K562 (cell line): ENCODE measurements at regions not wholly inside any gene's neighbourhood (a gene's known extent, or its start where the extent isn't known, plus 50 kb on each side); places are given as distances from the start of the nearest gene placed in this dataset.

ENCODE experiments used
- BCLAF1 ChIP-seq, 2 experiments: fragments of 450-650 bp in 1 of 2; IDR thresholded peaks; 2 replicates each; pipeline ENCODE4 v1.6.1; 2011 to 2017; ENCODE audit warnings: low read depth in 2 of 2, antibody characterized with exemption in 1 of 2, borderline replicate concordance in 1 of 2, low read length in 1 of 2, mild to moderate bottlenecking in 1 of 2, mixed read lengths in 1 of 2; ENCODE audit not compliant: control insufficient read depth in 1 of 2
- CGGBP1 ChIP-seq: fragments of 250-450 bp; sonication (Bioruptor Pico); IDR thresholded peaks from 2 replicates; pipeline ENCODE4 v1.9.0; 2021; ENCODE audit warnings: mild to moderate bottlenecking
- CHAMP1 ChIP-seq: fragments of 450-650 bp; IDR thresholded peaks from 2 replicates; pipeline ENCODE4 v1.6.1; 2016; ENCODE audit warnings: mild to moderate bottlenecking
- HINFP ChIP-seq: fragments of 450-650 bp; conservative IDR thresholded peaks from 2 replicates; pipeline ENCODE4 v1.6.1; 2016; ENCODE audit warnings: missing genetic modification characterization, low read depth, mild to moderate bottlenecking, control low read depth, missing compliant biosample characterization
- MLLT1 ChIP-seq, 2 experiments: fragments of 450-650 bp; IDR thresholded peaks; 2 replicates each; pipeline ENCODE4 v1.6.1; 2016
- MYC ChIP-seq, 2 experiments: fragments of 250-450 bp in 1 of 2; sonication (Bioruptor Pico) in 1 of 2; IDR thresholded peaks; 2 replicates each; pipeline versions ENCODE4 v1.5.1 to v1.6.1; 2012 to 2021; ENCODE audit warnings: low read depth in 2 of 2, borderline replicate concordance in 1 of 2, improper control_type of control experiment in 1 of 2, low read length in 1 of 2, mild to moderate bottlenecking in 1 of 2, moderate library complexity in 1 of 2
- NFE2L1 ChIP-seq: fragments of 450-650 bp; IDR thresholded peaks from 2 replicates; pipeline ENCODE4 v1.6.1; 2016; ENCODE audit warnings: missing genetic modification characterization, low read depth, mild to moderate bottlenecking, missing compliant biosample characterization, moderate library complexity, borderline replicate concordance
- NONO ChIP-seq, 2 experiments: fragments of 200-400 bp in 1 of 2; fragments of 450-650 bp in 1 of 2; formaldehyde crosslinking in 1 of 2; IDR thresholded peaks; 2 replicates each; pipeline ENCODE4 v1.6.1; 2017; ENCODE audit warnings: low read depth in 2 of 2, mild to moderate bottlenecking in 2 of 2, moderate library complexity in 2 of 2, low read length in 1 of 2
- SNAPC5 ChIP-seq: fragments of 250-450 bp; sonication (Bioruptor Pico); IDR thresholded peaks from 2 replicates; pipeline ENCODE4 v1.8.0; 2021; ENCODE audit warnings: moderate library complexity, mild to moderate bottlenecking, inconsistent platforms
- TEAD4 ChIP-seq, 2 experiments: sonication (generic) in 1 of 2; formaldehyde crosslinking in 1 of 2; IDR thresholded peaks; 2 replicates each; pipeline versions ENCODE4 v1.6.1 to v1.8.0; 2012 to 2022; ENCODE audit warnings: borderline replicate concordance in 1 of 2, inconsistent platforms in 1 of 2, low read length in 1 of 2, mild to moderate bottlenecking in 1 of 2, missing genetic modification reagents in 1 of 2
- TRIM25 ChIP-seq: fragments of 450-650 bp; IDR thresholded peaks from 2 replicates; pipeline ENCODE4 v1.7.0; 2016; ENCODE audit warnings: borderline replicate concordance
- ZNF24 ChIP-seq: fragments of 450-650 bp; IDR thresholded peaks from 2 replicates; pipeline ENCODE4 v1.6.1; 2016
- ZNF311 ChIP-seq: fragments of 250-450 bp; sonication (Bioruptor Pico); IDR thresholded peaks from 2 replicates; pipeline ENCODE4 v1.4.0; 2020; ENCODE audit warnings: mild to moderate bottlenecking, moderate library complexity
- ZNF511 ChIP-seq: sonication (generic); formaldehyde crosslinking; IDR thresholded peaks from 2 replicates; pipeline ENCODE4 v1.8.0; 2022; ENCODE audit warnings: mild to moderate bottlenecking, missing genetic modification reagents

- no peak for TF ChIP-seq ZNF511 (CRISPR knock-in tag)
- TF ChIP-seq MLLT1 (IDR thresholded peaks at IDR 0.05), result peak in 1 of 2 experiments; percentile 56; a peak in 1 of 4 replicates
- no peak for TF ChIP-seq ZNF311
- no peak for TF ChIP-seq BCLAF1 (IDR thresholded peaks at IDR 0.05; ENCODE audit: borderline replicate concordance in 1 of 2, control insufficient read depth in 1 of 2, low read depth in 2 of 2, low read length in 1 of 2)
- TF ChIP-seq TEAD4 (IDR thresholded peaks at IDR 0.05; ENCODE audit: low read length), result no peak
- no peak for TF ChIP-seq TEAD4 (CRISPR knock-in tag; IDR thresholded peaks at IDR 0.05; ENCODE audit: borderline replicate concordance)
- TF ChIP-seq CHAMP1, result no peak
- no peak for TF ChIP-seq ZNF24
- 0 out of 2 replicates have a peak, but pooled peaks have one; percentile 43 for TF ChIP-seq TRIM25
- TF ChIP-seq HINFP (tag), result no peak
- TF ChIP-seq SNAPC5 (CRISPR knock-in tag), result no peak
- TF ChIP-seq NFE2L1 (tag), result 0 out of 2 replicates have a peak, but pooled peaks have one; percentile 5
- TF ChIP-seq MYC (IDR thresholded peaks at IDR 0.05; ENCODE audit: low read depth, low read length), result no peak
- TF ChIP-seq MYC (CRISPR knock-in tag; IDR thresholded peaks at IDR 0.05; ENCODE audit: borderline replicate concordance, low read depth), result no peak
- TF ChIP-seq CGGBP1 (CRISPR knock-in tag), result no peak
- TF ChIP-seq NONO (IDR thresholded peaks at IDR 0.05; ENCODE audit: low read depth in 2 of 2, low read length in 1 of 2), result no peak
Measured at GRCh38 chr6:27551607-27552006, 78.7 kb upstream of the ZNF184 start (continued).
